H9 (cell line): ENCODE measurements at regions not wholly inside any gene's neighbourhood (a gene's known extent, or its start where the extent isn't known, plus 50 kb on each side); places are given as distances from the start of the nearest gene placed in this dataset.

ENCODE experiments used
- DNase-seq: peaks from one replicate; pipeline ENCODE4 v3.0.0-alpha.2; 2017
- H2AFZ ChIP-seq: one replicate; pipeline ENCODE4 v1.6.1; 2013; ENCODE audit warnings: mild to moderate bottlenecking, low read length, control low read depth, moderate library complexity
- H2AK5ac ChIP-seq: 2 replicates; pipeline ENCODE4 v1.6.1; 2013; ENCODE audit warnings: low read length, control low read depth, mixed read lengths; ENCODE audit not compliant: insufficient read length
- H2BK120ac ChIP-seq: one replicate; pipeline ENCODE4 v1.6.1; 2013; ENCODE audit warnings: low read depth, mild to moderate bottlenecking, low read length, control low read depth, inconsistent platforms; ENCODE audit not compliant: poor library complexity, severe bottlenecking
- H2BK12ac ChIP-seq: 2 replicates; pipeline ENCODE4 v1.6.1; 2013; ENCODE audit warnings: low read length, control low read depth, mixed read lengths, low read depth; ENCODE audit not compliant: insufficient read length
- H2BK15ac ChIP-seq: 2 replicates; pipeline ENCODE4 v1.6.1; 2013; ENCODE audit warnings: low read depth, low read length, control low read depth
- H2BK20ac ChIP-seq: one replicate; pipeline ENCODE4 v1.6.1; 2013; ENCODE audit warnings: low read depth, mild to moderate bottlenecking, low read length, control low read depth, inconsistent platforms; ENCODE audit not compliant: poor library complexity, severe bottlenecking
- H2BK5ac ChIP-seq: 2 replicates; pipeline ENCODE4 v1.6.1; 2013; ENCODE audit warnings: low read length, control low read depth, mixed read lengths; ENCODE audit not compliant: insufficient read length
- H3K14ac ChIP-seq: 2 replicates; pipeline ENCODE4 v1.6.1; 2013; ENCODE audit warnings: low read length, control low read depth; ENCODE audit not compliant: insufficient read depth
- H3K18ac ChIP-seq: 2 replicates; pipeline ENCODE4 v1.6.1; 2013; ENCODE audit warnings: low read depth, mild to moderate bottlenecking, mixed read lengths, low read length, control low read depth; ENCODE audit not compliant: insufficient read length
- H3K23ac ChIP-seq: 2 replicates; pipeline ENCODE4 v1.6.1; 2013; ENCODE audit warnings: low read length, control low read depth, mixed read lengths, low read depth; ENCODE audit not compliant: insufficient read length
- H3K23me2 ChIP-seq: 2 replicates; pipeline ENCODE4 v1.6.1; 2013; ENCODE audit warnings: low read depth, mild to moderate bottlenecking, mixed read lengths, low read length, control low read depth; ENCODE audit not compliant: insufficient read length, poor library complexity, severe bottlenecking
- H3K27ac ChIP-seq: 2 replicates; pipeline ENCODE4 v1.5.1; 2013; ENCODE audit warnings: low read length, control low read depth, mixed read lengths, low read depth; ENCODE audit not compliant: insufficient read length
- H3K27me3 ChIP-seq: 2 replicates; pipeline ENCODE4 v1.6.1; 2013; ENCODE audit warnings: low read length, control low read depth, inconsistent platforms; ENCODE audit not compliant: insufficient read depth
- H3K4ac ChIP-seq: 2 replicates; pipeline ENCODE4 v1.6.1; 2013; ENCODE audit warnings: low read depth, mild to moderate bottlenecking, control low read depth, inconsistent platforms, low read length, moderate library complexity
- H3K4me1 ChIP-seq: 2 replicates; pipeline ENCODE4 v1.6.1; 2013; ENCODE audit warnings: low read length, control low read depth, inconsistent platforms; ENCODE audit not compliant: insufficient read depth
- H3K4me2 ChIP-seq: 2 replicates; pipeline ENCODE4 v1.6.1; 2013; ENCODE audit warnings: low read length, control low read depth, mixed read lengths; ENCODE audit not compliant: insufficient read length, insufficient read depth
- H3K56ac ChIP-seq: 2 replicates; pipeline ENCODE4 v1.6.1; 2013; ENCODE audit warnings: low read depth, mild to moderate bottlenecking, mixed read lengths, low read length, control low read depth; ENCODE audit not compliant: insufficient read length
- H3K79me1 ChIP-seq: 2 replicates; pipeline ENCODE4 v1.6.1; 2013; ENCODE audit warnings: low read depth, mild to moderate bottlenecking, moderate library complexity, low read length, control low read depth, inconsistent platforms; ENCODE audit not compliant: insufficient read depth, poor library complexity, severe bottlenecking
- H3K79me2 ChIP-seq: 2 replicates; pipeline ENCODE4 v1.6.1; 2013; ENCODE audit warnings: low read length, control low read depth, inconsistent platforms; ENCODE audit not compliant: insufficient read depth
- H3K9ac ChIP-seq: 2 replicates; pipeline ENCODE4 v1.6.1; 2013; ENCODE audit warnings: low read length, control low read depth, mixed read lengths; ENCODE audit not compliant: insufficient read length; ENCODE audit errors: extremely low read depth
- H3K9me3 ChIP-seq: one replicate; pipeline ENCODE4 v1.6.1; 2013; ENCODE audit warnings: low read depth, low read length, inconsistent platforms; ENCODE audit not compliant: control insufficient read depth
- H3T11ph ChIP-seq: one replicate; pipeline ENCODE4 v1.6.1; 2013; ENCODE audit warnings: mild to moderate bottlenecking, low read length, control low read depth, inconsistent platforms
- H4K20me1 ChIP-seq: one replicate; pipeline ENCODE4 v1.6.1; 2013; ENCODE audit not compliant: control insufficient read depth, insufficient read length, insufficient read depth
- H4K5ac ChIP-seq: 2 replicates; pipeline ENCODE4 v1.6.1; 2013; ENCODE audit warnings: low read depth, mild to moderate bottlenecking, mixed read lengths, low read length, control low read depth; ENCODE audit not compliant: insufficient read length
- H4K8ac ChIP-seq: replicated peaks from 2 replicates; pipeline ENCODE4 v1.6.1; 2013; ENCODE audit warnings: low read length, control low read depth, mixed read lengths, low read depth; ENCODE audit not compliant: insufficient read length
- H4K91ac ChIP-seq: 2 replicates; pipeline ENCODE4 v1.6.1; 2013; ENCODE audit warnings: low read depth, mild to moderate bottlenecking, moderate library complexity, mixed read lengths, low read length, control low read depth; ENCODE audit not compliant: insufficient read length
- H3K27ac Mint-ChIP-seq, 3 experiments: 2 replicates in 2 of 3; 3 replicates in 1 of 3; pipeline ENCODE4 v1.8.0; 2020 to 2021; ENCODE audit warnings: mixed read lengths in 3 of 3, mild to moderate bottlenecking in 1 of 3, moderate library complexity in 1 of 3
- H3K27me3 Mint-ChIP-seq: 2 replicates; pipeline ENCODE4 v1.8.0; 2021; ENCODE audit warnings: low read depth, mild to moderate bottlenecking, moderate library complexity, mixed read lengths
- H3K36me3 Mint-ChIP-seq, 3 experiments: 2 replicates in 2 of 3; 3 replicates in 1 of 3; pipeline ENCODE4 v1.8.0; 2020 to 2021; ENCODE audit warnings: low read depth in 3 of 3, mixed read lengths in 3 of 3; ENCODE audit not compliant: insufficient read depth in 1 of 3
- H3K4me1 Mint-ChIP-seq, 2 experiments: 2 replicates each; pipeline ENCODE4 v1.8.0; 2020; ENCODE audit warnings: mixed read lengths in 2 of 2
- H3K4me3 Mint-ChIP-seq, 2 experiments: 2 replicates in 1 of 2; 3 replicates in 1 of 2; pipeline ENCODE4 v1.8.0; 2020 to 2021; ENCODE audit warnings: mild to moderate bottlenecking in 2 of 2, mixed read lengths in 2 of 2, moderate library complexity in 1 of 2
- H3K9me3 Mint-ChIP-seq, 2 experiments: 2 replicates in 1 of 2; 3 replicates in 1 of 2; pipeline ENCODE4 v1.8.0; 2020; ENCODE audit warnings: mild to moderate bottlenecking in 2 of 2, mixed read lengths in 2 of 2, moderate library complexity in 1 of 2
- WGBS: extraction: QIAGEN DNeasy Blood & Tissue Kit; methylation state at CpG from one replicate; pipeline ENCODE4 v1.1.7; 2013; ENCODE audit warnings: missing lambda C conversion rate, low lambda C conversion rate, mixed read lengths; ENCODE audit not compliant: insufficient read length; ENCODE audit errors: extremely low coverage; 5-methylcytosine and 5-hydroxymethylcytosine counted together
- TF ChIP-seq, protein P1 (sequence below): fragments of 200-600 bp; sonication (generic); conservative IDR thresholded peaks from 3 replicates; pipeline ENCODE4 v1.8.0; 2021; ENCODE audit warnings: antibody characterized with exemption, mild to moderate bottlenecking

DNA sequence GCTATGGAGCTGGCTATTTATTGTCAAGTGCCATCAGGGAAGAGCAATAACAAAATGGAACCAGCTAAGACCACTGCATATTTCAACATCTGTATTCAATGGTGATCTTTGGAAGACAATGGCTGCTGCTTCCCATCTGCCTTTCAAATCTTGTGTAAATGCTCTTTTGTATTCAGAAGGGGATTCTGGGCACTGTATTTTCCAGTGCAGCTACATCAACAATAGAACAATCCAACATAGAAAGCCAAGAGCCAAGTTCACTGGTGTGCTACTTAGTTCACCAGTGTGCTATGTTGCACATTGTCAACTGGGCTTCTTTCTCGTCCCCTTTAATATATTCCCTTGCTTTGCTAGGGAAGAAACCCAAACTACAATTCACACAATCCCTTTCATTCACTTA lies 128.8 kb upstream of the OR4E1 start:
- H4K8ac ChIP-seq = no peak overlapping the region
- no peak overlapping the region for H3K18ac ChIP-seq
- no peak overlapping the region for H2BK120ac ChIP-seq
- H3K4me1 ChIP-seq = no peaks in the 10 kb centered on the region
- no peak overlapping the region for H3K4ac ChIP-seq
- Mint-ChIP-seq H3K36me3 (no peaks in the 10 kb centered on the region; a peak in 2 of 7 replicates), H3K9me3 (peaks cover 11 to 15% of the 10 kb centered on the region in 2 experiments; a peak in 3 of 5 replicates), H3K27me3 (no peaks in the 10 kb centered on the region), H3K27ac (no peak overlapping the region), H3K4me3 (no peak overlapping the region), H3K4me1 (peaks cover 9% of the 10 kb centered on the region in 2 experiments)
- H4K20me1 ChIP-seq = no peaks in the 10 kb centered on the region
- no peaks in the 10 kb centered on the region for H3K79me2 ChIP-seq
- H2BK12ac ChIP-seq = no peak overlapping the region
- H2BK20ac ChIP-seq = no peak overlapping the region
- no peak overlapping the region for H2BK5ac ChIP-seq
- TF ChIP-seq, protein P1, sequence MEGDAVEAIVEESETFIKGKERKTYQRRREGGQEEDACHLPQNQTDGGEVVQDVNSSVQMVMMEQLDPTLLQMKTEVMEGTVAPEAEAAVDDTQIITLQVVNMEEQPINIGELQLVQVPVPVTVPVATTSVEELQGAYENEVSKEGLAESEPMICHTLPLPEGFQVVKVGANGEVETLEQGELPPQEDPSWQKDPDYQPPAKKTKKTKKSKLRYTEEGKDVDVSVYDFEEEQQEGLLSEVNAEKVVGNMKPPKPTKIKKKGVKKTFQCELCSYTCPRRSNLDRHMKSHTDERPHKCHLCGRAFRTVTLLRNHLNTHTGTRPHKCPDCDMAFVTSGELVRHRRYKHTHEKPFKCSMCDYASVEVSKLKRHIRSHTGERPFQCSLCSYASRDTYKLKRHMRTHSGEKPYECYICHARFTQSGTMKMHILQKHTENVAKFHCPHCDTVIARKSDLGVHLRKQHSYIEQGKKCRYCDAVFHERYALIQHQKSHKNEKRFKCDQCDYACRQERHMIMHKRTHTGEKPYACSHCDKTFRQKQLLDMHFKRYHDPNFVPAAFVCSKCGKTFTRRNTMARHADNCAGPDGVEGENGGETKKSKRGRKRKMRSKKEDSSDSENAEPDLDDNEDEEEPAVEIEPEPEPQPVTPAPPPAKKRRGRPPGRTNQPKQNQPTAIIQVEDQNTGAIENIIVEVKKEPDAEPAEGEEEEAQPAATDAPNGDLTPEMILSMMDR = no peak
- no peak overlapping the region for H2BK15ac ChIP-seq
- no peak overlapping the region for H3K9ac ChIP-seq
- no peak for DNase-seq
- no peak overlapping the region for H4K5ac ChIP-seq
- no peak overlapping the region for H3K56ac ChIP-seq
- no peak overlapping the region for H2AFZ ChIP-seq
- H4K91ac ChIP-seq = no peak overlapping the region
- no peak overlapping the region for H3T11ph ChIP-seq
- no peak overlapping the region for H3K4me2 ChIP-seq
- H3K23ac ChIP-seq = no peak overlapping the region
- no peaks in the 10 kb centered on the region for H3K23me2 ChIP-seq
- H3K9me3 ChIP-seq = no peaks in the 10 kb centered on the region
- no peak overlapping the region for H2AK5ac ChIP-seq
- H3K79me1 ChIP-seq = no peaks in the 10 kb centered on the region
- H3K27ac ChIP-seq = no peak overlapping the region
- no CpG with 5 or more reads among the region's 1 CpG for WGBS
- H3K14ac ChIP-seq = no peak overlapping the region
- no peaks in the 10 kb centered on the region for H3K27me3 ChIP-seq
